COLO668 (cell line): ENCODE measurements at regions not wholly inside any gene's neighbourhood (a gene's known extent, or its start where the extent isn't known, plus 50 kb on each side); places are given as distances from the start of the nearest gene placed in this dataset.

Experiments used
- DNase-seq: peaks from one replicate; lab custom pipeline; 2025; ENCODE audit not compliant: unreplicated experiment; lab: John Stamatoyannopoulos, UW

GRCh38 chr13:97057176-97057575 lies 62.9 kb upstream of the OXGR1 start:
- DNase-seq = no peak

- no peak for DNase-seq
Observed at GRCh38 chr13:97058391-97058790, 64.1 kb upstream of the OXGR1 start.

DNA sequence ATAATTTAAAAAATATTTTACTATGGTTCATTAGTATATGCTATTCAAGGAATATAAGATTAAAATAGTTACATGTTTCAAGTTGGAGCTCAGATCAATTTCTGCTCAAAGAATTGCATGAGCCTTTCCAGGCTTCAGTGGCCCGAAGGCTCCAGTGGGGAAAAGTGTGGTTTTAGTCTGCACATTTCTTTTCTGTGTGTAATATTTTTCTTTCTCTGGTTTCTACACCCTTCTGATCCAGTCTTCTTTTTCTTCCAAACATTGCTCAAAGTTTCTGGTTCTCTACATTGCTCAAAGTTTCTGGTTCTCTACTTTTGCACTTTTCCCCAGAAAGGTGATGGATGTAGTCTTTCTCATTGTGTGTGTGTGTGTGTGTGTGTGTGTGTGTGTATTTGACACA lies 64.7 kb upstream of the OXGR1 start:
- no peak for DNase-seq

DNA sequence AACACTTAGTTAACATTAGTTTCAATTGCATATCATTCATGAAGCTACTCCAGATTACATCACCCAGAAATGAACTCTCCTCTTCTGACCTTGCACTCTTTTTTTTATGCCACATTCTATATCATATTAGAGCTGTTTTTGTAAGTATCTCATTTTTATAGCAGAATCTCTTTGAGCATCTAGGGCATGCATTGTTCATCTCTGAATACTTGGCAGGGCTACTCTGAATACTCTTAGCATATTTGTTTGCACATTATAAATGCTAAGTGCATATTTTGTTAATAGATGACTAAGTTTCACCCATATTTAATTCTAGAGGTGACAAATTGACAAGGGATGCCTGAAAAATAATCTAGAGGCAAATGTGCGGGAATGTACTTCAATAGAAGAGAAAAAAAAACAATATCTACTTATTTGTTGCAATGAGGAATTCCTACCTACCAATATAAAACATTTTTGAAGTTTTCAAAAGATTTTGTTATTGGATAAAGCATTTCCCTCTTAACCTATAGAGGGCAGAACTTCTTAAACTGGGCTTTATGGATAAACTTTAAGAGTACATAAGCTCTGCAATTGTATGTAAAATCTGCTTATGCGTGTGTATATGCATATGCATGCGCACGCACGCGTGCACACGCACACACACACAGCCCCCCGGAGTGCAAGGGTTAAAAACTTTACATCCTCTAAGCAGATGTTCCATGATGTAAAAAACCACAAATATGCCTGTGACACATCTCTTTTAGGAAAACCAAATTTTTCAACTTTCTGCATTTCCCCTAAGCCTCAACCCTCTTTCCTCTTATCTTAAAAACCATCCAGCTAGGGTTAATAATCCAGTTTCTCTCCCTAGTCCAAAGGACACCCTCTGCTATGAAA lies 73.0 kb upstream of the OXGR1 start:
- no peak for DNase-seq

- peak; percentile 92 for DNase-seq
Observed at GRCh38 chr13:97068151-97068550, 73.9 kb upstream of the OXGR1 start.

DNA sequence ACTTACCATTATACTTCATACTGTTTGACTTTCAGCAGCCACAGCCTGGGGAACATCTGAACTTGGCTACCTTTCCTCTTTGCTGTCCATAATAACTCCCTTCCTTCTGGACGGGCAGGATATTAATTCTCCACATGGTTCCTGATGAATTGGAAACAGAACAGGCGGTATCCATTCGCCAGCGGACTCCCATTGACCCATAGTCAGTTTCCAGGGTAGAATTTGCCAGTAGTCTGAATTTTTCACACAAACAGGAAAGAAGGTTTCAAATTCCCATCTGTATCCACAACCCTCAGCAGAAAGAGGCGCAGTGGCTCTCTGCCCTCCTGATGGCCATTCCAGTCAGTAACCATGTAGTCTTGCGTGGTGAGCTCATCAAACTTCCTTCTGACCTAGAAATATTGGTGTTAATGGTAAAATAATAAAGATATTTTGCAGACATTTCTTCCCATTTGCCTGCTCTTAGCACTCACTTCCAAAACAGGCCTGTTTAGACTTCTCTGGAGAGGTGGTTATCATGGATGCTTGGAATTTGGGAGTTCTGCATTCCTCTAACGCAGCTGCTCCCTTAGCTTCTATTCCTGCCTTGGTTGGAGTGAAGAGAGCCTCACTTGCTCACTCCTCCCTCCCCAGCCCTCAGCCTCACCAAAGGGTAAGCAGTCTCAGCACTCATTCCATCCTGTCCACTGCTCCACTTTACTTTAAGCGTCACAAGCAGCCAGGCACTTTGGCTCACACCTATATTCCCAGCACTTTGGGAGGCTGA lies 75.0 kb upstream of the OXGR1 start:
- no peak for DNase-seq

GRCh38 chr13:97072297-97072696 lies 78.0 kb upstream of the OXGR1 start:
- no peak for DNase-seq

- no peak for DNase-seq
Observed at GRCh38 chr13:97074618-97075017, 80.3 kb upstream of the OXGR1 start.

DNA sequence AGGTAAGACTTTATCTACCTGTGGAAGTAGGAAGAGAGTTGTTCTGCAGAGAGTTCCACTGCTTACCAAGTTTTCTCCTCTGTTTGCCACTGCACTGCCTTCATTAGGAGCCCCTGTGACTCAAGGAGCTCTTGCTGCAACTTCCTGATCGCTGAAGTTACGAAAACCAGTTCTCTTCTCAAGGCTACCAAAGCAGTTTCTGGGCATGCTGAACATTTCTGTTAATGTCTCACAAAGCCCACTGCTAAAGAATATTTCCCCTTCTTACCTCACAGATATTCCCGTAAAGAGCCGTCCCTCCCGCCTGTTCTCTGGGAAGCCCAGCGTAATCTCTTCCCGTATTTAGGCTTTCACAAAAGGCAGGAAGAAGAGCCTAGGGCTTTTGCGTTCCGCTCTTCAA lies 82.6 kb upstream of the OXGR1 start:
- DNase-seq = no peak

- no peak for DNase-seq
Observed at GRCh38 chr13:97077341-97077740, 83.1 kb upstream of the OXGR1 start.

GRCh38 chr13:97079726-97080125 lies 85.5 kb upstream of the OXGR1 start:
- no peak for DNase-seq

DNA sequence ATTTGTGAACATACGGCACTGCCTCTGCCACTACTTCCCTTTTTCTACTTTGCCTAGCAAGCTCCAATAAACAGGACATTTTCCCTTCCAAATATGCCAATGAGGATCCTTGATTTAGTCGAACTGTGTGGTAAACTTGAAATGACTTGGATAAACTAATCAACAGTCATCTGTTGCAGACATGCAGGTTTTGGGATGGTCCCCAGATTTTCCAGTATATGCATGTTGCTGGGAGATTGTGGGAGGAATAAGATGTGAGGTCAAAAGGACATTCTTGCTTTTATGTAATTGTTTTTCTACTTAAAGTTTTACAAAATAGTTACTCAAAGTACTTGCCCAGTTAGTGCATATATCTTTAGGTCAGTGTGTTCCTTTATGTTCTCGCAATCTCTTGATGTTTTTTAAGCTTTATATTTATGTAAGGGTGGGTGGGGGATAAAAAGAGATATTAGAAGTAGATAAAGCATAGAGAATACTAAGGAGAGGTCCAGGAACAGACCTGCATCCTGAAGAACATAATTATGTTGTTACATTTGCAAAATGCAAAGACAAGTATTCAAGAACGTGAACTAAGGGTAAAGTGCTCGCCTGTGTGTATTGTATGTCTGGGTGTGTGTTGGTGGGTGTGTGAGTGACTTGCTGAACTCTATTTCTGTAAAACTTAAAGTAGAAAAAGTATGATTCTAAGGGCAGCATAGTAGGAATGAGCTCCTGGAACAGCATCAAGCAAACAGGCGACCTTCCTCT lies 88.4 kb upstream of the OXGR1 start:
- no peak for DNase-seq

GRCh38 chr13:97091196-97091595 lies 96.9 kb upstream of the OXGR1 start:
- DNase-seq = no peak

- no peak for DNase-seq
Observed at GRCh38 chr13:97100821-97101220, 106.5 kb upstream of the OXGR1 start.

DNA sequence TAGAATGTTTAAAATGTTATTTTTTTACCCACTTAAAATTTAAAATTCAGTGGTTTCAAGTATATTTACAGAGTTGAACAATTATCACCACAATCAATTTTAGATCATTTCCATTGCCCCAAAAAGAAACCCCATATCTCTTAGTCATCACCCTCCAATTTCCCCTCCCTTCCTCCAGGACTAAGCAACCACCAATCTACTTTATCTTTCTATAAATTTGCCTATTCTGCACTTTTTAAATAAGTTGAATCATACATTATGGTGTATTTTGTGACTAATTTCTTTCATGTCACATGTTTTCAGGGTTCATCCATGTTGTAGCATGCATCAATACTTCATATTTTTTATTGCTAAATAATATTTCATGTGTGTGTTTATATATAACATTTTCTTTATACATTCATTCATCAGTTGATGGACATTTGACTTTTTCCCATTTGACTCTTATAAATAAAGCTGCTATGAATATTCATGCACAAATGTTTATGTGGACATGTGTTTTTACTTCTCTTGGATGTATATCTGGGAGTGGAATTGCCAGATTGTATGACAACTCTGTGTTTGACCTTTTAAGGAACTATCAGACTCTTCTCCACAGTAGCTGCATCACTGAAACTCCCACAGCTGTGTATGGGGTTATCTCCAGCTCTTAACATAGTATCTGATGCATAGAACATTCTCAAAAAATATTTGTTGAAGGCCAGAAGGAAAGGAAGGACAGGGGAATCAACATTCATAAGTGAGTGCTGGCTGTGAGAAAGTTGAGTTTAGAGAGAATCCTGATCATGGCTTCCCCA lies 107.8 kb upstream of the OXGR1 start:
- no peak for DNase-seq

DNA sequence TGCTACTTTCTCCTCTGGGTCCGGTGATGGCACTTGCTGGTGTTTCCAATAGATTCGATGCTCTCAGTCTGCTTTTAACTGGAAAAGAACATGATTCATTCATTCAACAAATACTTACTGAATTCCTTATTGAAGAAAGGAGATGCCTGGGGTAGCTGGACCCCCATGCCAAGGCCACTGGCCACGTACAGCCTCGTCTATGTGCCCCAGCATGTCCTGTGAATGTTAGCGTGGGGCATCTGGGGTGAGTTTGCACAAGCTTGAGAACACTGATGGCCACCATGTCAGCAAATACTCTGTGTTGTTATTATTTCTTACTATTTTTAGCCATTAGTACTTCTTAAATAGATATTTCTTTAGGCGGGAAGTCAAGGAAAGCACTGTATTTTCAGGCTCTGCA lies 112.0 kb upstream of the OXGR1 start:
- DNase-seq = no peak

DNA sequence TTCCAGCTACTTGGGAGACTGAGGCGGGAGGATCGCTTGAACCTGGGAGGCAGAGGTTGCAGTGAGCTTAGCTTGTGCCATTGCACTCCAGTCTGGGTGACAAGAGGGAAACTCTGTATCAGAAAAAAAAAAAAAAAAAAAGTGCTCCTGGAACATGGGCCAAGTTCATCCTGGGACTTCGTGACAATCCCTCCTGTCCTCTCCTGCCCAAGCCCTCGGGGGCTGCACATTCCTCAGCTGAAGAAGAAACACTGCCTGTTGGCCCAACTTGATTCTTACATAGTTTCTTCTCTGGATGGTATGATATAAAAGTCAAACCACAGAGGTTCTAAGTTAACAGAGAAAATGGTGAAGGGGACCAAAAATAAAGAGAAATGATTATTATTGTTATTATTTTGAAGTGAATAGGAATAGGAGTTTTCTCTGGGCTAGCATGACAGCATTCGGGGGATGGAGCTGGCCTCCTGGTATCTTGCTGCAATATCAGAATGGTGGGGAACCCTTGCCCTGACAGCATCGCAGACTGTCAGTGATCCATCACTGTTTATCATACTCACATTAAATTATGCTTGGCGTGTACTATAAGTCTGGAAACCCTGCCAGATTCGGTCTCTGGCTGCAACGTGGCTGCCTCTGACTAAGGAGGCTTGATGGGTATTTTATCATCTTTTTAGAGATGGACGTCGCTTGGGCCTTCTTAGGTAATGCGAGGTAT lies 113.7 kb upstream of the OXGR1 start:
- DNase-seq = no peak

DNA sequence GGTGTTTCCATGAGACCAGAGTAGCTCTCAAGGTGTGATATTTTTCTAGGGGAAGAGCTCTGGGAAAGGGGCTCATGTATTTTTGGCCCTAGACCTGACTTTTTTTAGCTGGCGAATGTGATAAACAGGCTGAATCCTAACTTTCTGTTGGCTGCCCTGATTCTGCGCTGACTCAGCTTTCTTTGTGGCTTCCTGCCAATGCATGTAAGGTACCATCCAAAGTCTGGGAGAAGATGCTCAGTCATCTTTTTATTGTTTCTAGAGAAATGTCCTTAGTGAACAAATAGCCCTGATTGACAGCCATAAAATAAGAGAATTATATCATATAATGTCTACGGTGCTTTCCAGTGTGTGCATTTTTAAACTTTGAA lies 113.6 kb upstream of the MBNL2 start:
- DNase-seq = no peak

DNA sequence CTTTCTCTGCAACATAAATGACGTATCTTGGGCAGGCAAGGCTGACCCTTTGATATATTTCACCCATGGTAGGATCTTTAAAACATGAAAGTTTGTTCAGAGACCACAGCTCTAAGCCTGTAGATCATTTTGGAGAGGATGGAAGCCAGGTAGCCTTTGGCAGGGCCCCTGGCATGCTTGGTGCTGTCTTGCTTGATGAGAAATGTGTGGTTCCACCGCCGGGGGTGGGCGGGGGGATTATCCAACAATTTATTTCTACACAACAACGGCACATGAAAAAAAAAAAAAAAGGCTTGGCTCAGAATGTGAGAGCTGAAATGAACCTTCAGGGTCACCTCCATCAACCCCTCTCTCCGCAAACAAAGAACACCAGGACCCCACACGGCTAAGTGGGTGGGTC lies 112.9 kb upstream of the MBNL2 start:
- no peak for DNase-seq

GRCh38 chr13:97109841-97110492 lies 112.2 kb upstream of the MBNL2 start:
- DNase-seq = peak; percentile 97
